Ovary (tissue), 7 donors: ENCODE measurements at regions not wholly inside any gene's neighbourhood (a gene's known extent, or its start where the extent isn't known, plus 50 kb on each side); places are given as distances from the start of the nearest gene placed in this dataset.

ENCODE experiments used
- DNase-seq, 5 donors: peaks; one replicate each; pipeline ENCODE4 v3.0.0-alpha.2; 2019 to 2020
- H3K27ac ChIP-seq, 2 donors: fragments of 200-600 bp; one replicate each; pipeline versions ENCODE4 v1.5.1 to v1.8.0; 2019 to 2022
- H3K27me3 ChIP-seq: fragments of 200-600 bp; one replicate; pipeline ENCODE4 v1.8.0; 2022
- H3K36me3 ChIP-seq: fragments of 200-600 bp; sonication (generic); one replicate; pipeline ENCODE4 v1.5.1; 2019
- H3K4me1 ChIP-seq: one replicate; pipeline ENCODE4 v1.8.1; 2013; ENCODE audit warnings: mild to moderate bottlenecking, moderate library complexity; ENCODE audit not compliant: insufficient read depth
- H3K4me3 ChIP-seq: fragments of 200-600 bp; sonication (generic); one replicate; pipeline ENCODE4 v1.5.1; 2017
- H3K9me3 ChIP-seq, 2 donors: fragments of 200-600 bp in 1 of 2; sonication (generic) in 1 of 2; one replicate each; pipeline versions ENCODE4 v1.5.1 to v1.8.1; 2013 to 2019; ENCODE audit warnings: mild to moderate bottlenecking in 1 of 2, moderate library complexity in 1 of 2
- EP300 ChIP-seq: sonication (generic); formaldehyde crosslinking; IDR thresholded peaks from one replicate; pipeline ENCODE4 v1.6.1; 2017; ENCODE audit warnings: antibody characterized with exemption
- POLR2A ChIP-seq: fragments of 450-650 bp; IDR thresholded peaks from one replicate; pipeline ENCODE4 v1.6.1; 2017; ENCODE audit warnings: antibody characterized with exemption, mild to moderate bottlenecking, moderate library complexity
- WGBS, 3 donors: extraction: QIAGEN DNeasy Blood & Tissue Kit in 1 of 3; methylation state at CpG; one replicate each; pipeline versions ENCODE4 v1.1.5 to v1.1.7; 2013 to 2017; 5-methylcytosine and 5-hydroxymethylcytosine counted together
- intact Hi-C, 4 donors: fragments of 100-400 bp; cut with DNase I; formaldehyde crosslinking; loops; one replicate each; pipeline versions ENCODE4 v1.11.0 to v1.15.1; 2022 to 2023
- TF ChIP-seq, protein P1 (sequence below), 3 donors: fragments of 450-650 bp in 2 of 3; fragments of 200-600 bp in 1 of 3; IDR thresholded peaks; one replicate each; pipeline versions ENCODE4 v1.5.1 to v1.8.0; 2016 to 2022; ENCODE audit warnings: antibody characterized with exemption in 3 of 3, mild to moderate bottlenecking in 1 of 3
- donor health status: DM: no; HTN: no; CAD: no; lungs with moderate emphysema.
- donor health status: DM: no; HTN: no; CAD: no.
- donor health status: Bipolar disorder and iron deficiency.
- donor health status: DM: no; HTN: no; CAD: no.
- donor health status: DM: yes; HTN: yes; CAD: no.

DNA sequence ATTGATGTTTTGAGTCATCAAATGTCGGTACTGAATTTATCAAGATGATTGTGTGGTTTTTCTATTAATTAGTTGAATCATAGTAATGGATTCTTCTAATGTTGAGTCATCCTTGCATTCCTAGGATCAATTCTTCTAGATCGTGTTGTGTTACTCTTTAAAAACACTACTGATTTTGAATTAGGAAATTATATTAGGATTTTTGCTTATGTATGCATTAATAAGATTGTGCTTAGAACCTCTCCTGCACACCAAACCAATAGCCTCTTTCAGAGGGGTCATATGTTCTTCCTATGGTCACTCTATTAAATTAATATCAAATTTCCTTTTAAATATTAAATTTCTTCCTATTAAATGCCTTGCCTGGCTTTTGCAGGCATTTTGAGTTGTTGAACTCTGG, 151.7 kb upstream of the TOPAZ1 start:
- Histone ChIP-seq H3K27me3 (no peaks in the 10 kb centered on the region), H3K9me3 (no peaks in the 10 kb centered on the region), H3K4me3 (no peak overlapping the region), H3K27ac (no peak overlapping the region), H3K4me1 (no peaks in the 10 kb centered on the region), H3K36me3 (no peaks in the 10 kb centered on the region)
- no peak for DNase-seq
- TF ChIP-seq EP300 (no peak), POLR2A (no peak)
- TF ChIP-seq, protein P1, sequence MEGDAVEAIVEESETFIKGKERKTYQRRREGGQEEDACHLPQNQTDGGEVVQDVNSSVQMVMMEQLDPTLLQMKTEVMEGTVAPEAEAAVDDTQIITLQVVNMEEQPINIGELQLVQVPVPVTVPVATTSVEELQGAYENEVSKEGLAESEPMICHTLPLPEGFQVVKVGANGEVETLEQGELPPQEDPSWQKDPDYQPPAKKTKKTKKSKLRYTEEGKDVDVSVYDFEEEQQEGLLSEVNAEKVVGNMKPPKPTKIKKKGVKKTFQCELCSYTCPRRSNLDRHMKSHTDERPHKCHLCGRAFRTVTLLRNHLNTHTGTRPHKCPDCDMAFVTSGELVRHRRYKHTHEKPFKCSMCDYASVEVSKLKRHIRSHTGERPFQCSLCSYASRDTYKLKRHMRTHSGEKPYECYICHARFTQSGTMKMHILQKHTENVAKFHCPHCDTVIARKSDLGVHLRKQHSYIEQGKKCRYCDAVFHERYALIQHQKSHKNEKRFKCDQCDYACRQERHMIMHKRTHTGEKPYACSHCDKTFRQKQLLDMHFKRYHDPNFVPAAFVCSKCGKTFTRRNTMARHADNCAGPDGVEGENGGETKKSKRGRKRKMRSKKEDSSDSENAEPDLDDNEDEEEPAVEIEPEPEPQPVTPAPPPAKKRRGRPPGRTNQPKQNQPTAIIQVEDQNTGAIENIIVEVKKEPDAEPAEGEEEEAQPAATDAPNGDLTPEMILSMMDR (IDR thresholded peaks at IDR 0.05), result no peak
- WGBS, 3 donors, result 70 to 86% (median 80%) methylated on average over 2 of the region's 2 CpGs
- intact Hi-C loops, result no loop called here

DNA sequence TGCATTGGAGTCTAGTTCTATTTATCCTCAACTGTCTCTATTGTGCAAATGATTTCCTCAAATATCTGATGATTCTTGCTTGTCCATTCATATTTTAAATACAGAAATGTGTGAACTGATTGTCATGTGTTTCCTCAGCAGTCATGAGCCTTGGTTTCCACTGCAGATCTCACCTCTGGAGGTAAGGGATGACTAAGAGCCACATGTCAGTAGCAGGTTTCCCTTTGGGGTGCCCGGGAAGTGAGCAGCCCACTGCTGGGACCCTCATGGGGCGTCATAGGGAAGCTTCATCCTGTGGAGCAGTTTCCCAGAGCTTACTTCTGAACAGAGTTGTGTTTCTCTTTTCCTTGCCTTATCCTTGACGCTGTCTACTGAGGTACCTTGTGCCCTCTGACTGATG, 149.2 kb upstream of the TOPAZ1 start:
- no peak for DNase-seq
- Histone ChIP-seq H3K27me3 (no peaks in the 10 kb centered on the region), H3K4me3 (no peak overlapping the region), H3K4me1 (no peaks in the 10 kb centered on the region), H3K36me3 (no peaks in the 10 kb centered on the region), H3K9me3 (no peaks in the 10 kb centered on the region), H3K27ac (no peak overlapping the region)
- TF ChIP-seq POLR2A (no peak), EP300 (no peak)
- TF ChIP-seq, protein P1 (IDR thresholded peaks at IDR 0.05), result no peak
- intact Hi-C loops, result no loop called here
- 84 to 94% (median 93%) methylated on average over 3 of the region's 3 CpGs for WGBS, 3 donors

DNA sequence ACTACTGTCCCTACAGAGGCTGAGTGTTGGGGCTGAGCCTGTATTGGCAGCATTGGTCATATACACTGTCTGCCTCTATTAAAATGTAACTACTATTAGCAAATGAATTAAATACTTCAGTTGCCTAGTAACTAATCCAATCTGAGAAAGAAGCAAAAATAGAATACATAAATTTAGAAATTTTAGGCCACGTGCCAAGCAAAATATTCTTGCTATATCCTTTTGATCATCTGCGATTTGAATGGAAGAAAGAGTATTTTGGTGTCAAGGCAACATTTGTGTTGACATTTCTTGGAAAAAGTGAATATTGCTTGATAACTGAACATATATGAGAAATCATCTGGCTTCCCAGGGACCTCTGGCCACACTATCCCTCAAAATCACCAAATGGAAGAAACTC, 148.2 kb upstream of the TOPAZ1 start:
- H3K4me3 ChIP-seq, result no peak overlapping the region
- WGBS, 3 donors, result 37 to 52% (median 49%) methylated on average over 2 of the region's 2 CpGs
- no peaks in the 10 kb centered on the region for H3K36me3 ChIP-seq
- no peaks in the 10 kb centered on the region for H3K27me3 ChIP-seq
- no peak overlapping the region for H3K27ac ChIP-seq
- no peaks in the 10 kb centered on the region for H3K4me1 ChIP-seq
- intact Hi-C loops, result no loop called here
- TF ChIP-seq, protein P1 (IDR thresholded peaks at IDR 0.05), result no peak
- TF ChIP-seq EP300 (no peak), POLR2A (no peak)
- no peak for DNase-seq
- no peaks in the 10 kb centered on the region for H3K9me3 ChIP-seq

DNA sequence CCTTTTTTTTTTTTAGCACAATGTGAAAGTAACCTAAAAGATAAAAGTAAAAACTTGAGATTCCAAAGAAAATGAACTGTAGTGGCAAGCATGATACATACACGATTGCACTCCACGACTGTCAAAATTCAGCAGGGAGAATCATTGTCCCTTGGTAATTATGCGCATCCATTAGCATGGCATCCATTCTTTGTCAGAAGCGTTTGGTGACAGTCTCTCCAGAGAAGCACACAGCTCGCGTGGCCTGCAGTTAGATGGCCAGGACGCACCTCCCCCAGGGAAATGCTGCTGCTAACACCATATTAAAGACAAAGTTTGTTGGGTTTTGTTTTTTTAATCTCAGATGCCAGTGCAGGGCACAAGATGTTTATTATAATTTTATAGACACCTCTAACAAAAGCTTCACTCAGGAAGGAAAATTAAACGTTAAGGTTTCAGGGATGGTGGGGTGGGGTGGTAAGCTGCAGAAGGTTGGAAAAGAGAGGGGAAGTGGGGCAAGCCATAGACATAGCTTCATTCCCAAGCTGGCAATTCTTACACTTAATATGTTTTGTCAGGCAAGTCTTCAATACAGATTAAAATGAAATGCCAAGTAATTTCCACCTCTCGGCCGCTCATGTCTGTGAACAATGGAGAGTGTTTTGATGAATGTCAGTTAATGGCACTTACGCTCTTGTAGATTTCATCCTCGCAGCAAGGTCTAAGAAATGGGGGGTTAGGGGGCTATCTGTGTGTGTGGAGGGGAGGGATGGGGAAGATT, 142.8 kb upstream of the TOPAZ1 start:
- TF ChIP-seq, protein P1 (IDR thresholded peaks at IDR 0.05), result no peak
- TF ChIP-seq POLR2A (no peak), EP300 (no peak)
- Histone ChIP-seq H3K27me3 (no peaks in the 10 kb centered on the region), H3K4me1 (no peaks in the 10 kb centered on the region), H3K36me3 (no peaks in the 10 kb centered on the region), H3K4me3 (no peak overlapping the region), H3K9me3 (no peaks in the 10 kb centered on the region), H3K27ac (no peak overlapping the region)
- no peak for DNase-seq
- intact Hi-C loops, result no loop called here
- 77 to 80% (median 79%) methylated on average over 12 of the region's 12 CpGs for WGBS, 3 donors
